GM21528 (cell line): ENCODE measurements at regions not wholly inside any gene's neighbourhood (a gene's known extent, or its start where the extent isn't known, plus 50 kb on each side); places are given as distances from the start of the nearest gene placed in this dataset.

Source experiments
- ATAC-seq: cut with Tn5 transposase; IDR thresholded peaks from one replicate; pipeline ENCODE4 v1.9.1; 2021; ENCODE audit warnings: mild to moderate bottlenecking, moderate library complexity; ENCODE audit not compliant: unreplicated experiment, low FRiP score

- ATAC-seq, result no peak
Measured at GRCh38 chr2:181764095-181764963, 84.0 kb upstream of the NEUROD1 start.

GRCh38 chr2:181766129-181766528 is 85.8 kb upstream of the NEUROD1 start:
- ATAC-seq, result no peak

GRCh38 chr2:181770150-181770549 is 89.8 kb upstream of the NEUROD1 start:
- no peak for ATAC-seq

GRCh38 chr2:181771356-181771755 is 91.0 kb upstream of the NEUROD1 start:
- ATAC-seq, result no peak

- ATAC-seq, result no peak
Measured at GRCh38 chr2:181772334-181772733, 92.0 kb upstream of the NEUROD1 start.

- ATAC-seq, result no peak
Measured at GRCh38 chr2:181772777-181773176, 92.5 kb upstream of the NEUROD1 start.

GRCh38 chr2:181774685-181775084 is 94.4 kb upstream of the NEUROD1 start:
- ATAC-seq, result no peak

- no peak for ATAC-seq
Measured at GRCh38 chr2:181776336-181776735, 96.0 kb upstream of the NEUROD1 start.

- ATAC-seq, result no peak
Measured at GRCh38 chr2:181777734-181778133, 97.4 kb upstream of the NEUROD1 start.

- no peak for ATAC-seq
Measured at GRCh38 chr2:181778621-181779201, 98.4 kb upstream of the NEUROD1 start.

GRCh38 chr2:181779288-181780021 is 99.1 kb upstream of the NEUROD1 start:
- ATAC-seq, result no peak

- ATAC-seq, result peak; percentile 81
Measured at GRCh38 chr2:181780047-181780651, 99.8 kb upstream of the NEUROD1 start.

GRCh38 chr2:181780657-181781056 is 100.3 kb upstream of the NEUROD1 start:
- peak; percentile 21 for ATAC-seq

- ATAC-seq, result peak; percentile 40
Measured at GRCh38 chr2:181781078-181781786, 100.9 kb upstream of the NEUROD1 start.

- no peak for ATAC-seq
Measured at GRCh38 chr2:181782660-181783059, 102.3 kb upstream of the NEUROD1 start.

- ATAC-seq, result no peak
Measured at GRCh38 chr2:181784556-181784955, 104.2 kb upstream of the NEUROD1 start.

GRCh38 chr2:181785691-181786344 is 105.5 kb upstream of the NEUROD1 start:
- no peak for ATAC-seq

- ATAC-seq, result no peak
Measured at GRCh38 chr2:181786371-181787228, 104.9 kb upstream of the ITPRID2 start.
